Ovary (tissue), 3 donors: ENCODE measurements at regions not wholly inside any gene's neighbourhood (a gene's known extent, or its start where the extent isn't known, plus 50 kb on each side); places are given as distances from the start of the nearest gene placed in this dataset.

Experiments used
- CTCF ChIP-seq, 3 donors: fragments of 450-650 bp in 2 of 3; fragments of 200-600 bp in 1 of 3; IDR thresholded peaks; one replicate each; pipeline versions ENCODE4 v1.5.1 to v1.8.0; 2016 to 2022; ENCODE audit warnings: antibody characterized with exemption in 3 of 3, mild to moderate bottlenecking in 1 of 3
- EP300 ChIP-seq: sonication (generic); formaldehyde crosslinking; IDR thresholded peaks from one replicate; pipeline ENCODE4 v1.6.1; 2017; ENCODE audit warnings: antibody characterized with exemption
- POLR2A ChIP-seq: fragments of 450-650 bp; IDR thresholded peaks from one replicate; pipeline ENCODE4 v1.6.1; 2017; ENCODE audit warnings: antibody characterized with exemption, mild to moderate bottlenecking, moderate library complexity
- donor health status: DM: no; HTN: no; CAD: no.

- no peak for TF ChIP-seq CTCF (IDR thresholded peaks at IDR 0.05)
- TF ChIP-seq EP300: no peak
- no peak for TF ChIP-seq POLR2A
These were observed 62.7 kb upstream of the NECTIN1 start for GRCh38 chr11:119791701-119792151.
